OCI-LY7 (cell line): ENCODE measurements at regions not wholly inside any gene's neighbourhood (a gene's known extent, or its start where the extent isn't known, plus 50 kb on each side); places are given as distances from the start of the nearest gene placed in this dataset.

Experiments used
- EZH2phosphoT487 ChIP-seq: fragments of 200-600 bp; sonication (generic); IDR thresholded peaks from 2 replicates; pipeline ENCODE4 v1.6.1; 2018; ENCODE audit warnings: low read depth, borderline replicate concordance, mild to moderate bottlenecking, mixed run types, antibody characterized with exemption, low read length, moderate library complexity, mixed read lengths
- TF ChIP-seq, protein P1 (sequence below): fragments of 200-600 bp; sonication (generic); conservative IDR thresholded peaks from 2 replicates; pipeline ENCODE4 v1.5.1; 2014; ENCODE audit warnings: mild to moderate bottlenecking, antibody characterized with exemption, low read length, moderate library complexity, mixed read lengths

DNA sequence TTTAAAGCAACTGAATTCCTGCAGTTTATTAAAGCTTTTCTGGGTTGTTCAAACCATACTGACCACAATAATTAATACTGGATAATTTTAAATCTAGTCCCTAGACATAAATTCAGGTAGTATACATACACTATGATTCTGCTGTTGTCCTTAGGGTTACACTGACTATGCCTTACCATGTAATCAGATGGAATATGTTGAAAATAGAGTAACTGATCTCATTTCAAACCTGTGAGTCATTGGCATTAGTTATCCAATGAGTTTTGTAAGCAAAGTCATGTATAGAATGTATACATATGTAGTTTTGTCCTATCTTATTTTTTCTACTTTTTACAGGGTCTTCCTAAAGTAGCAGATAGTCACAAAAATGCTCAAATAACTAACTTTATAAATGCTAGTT lies 517.1 kb upstream of the CCDC54 start:
- TF ChIP-seq, protein P1, sequence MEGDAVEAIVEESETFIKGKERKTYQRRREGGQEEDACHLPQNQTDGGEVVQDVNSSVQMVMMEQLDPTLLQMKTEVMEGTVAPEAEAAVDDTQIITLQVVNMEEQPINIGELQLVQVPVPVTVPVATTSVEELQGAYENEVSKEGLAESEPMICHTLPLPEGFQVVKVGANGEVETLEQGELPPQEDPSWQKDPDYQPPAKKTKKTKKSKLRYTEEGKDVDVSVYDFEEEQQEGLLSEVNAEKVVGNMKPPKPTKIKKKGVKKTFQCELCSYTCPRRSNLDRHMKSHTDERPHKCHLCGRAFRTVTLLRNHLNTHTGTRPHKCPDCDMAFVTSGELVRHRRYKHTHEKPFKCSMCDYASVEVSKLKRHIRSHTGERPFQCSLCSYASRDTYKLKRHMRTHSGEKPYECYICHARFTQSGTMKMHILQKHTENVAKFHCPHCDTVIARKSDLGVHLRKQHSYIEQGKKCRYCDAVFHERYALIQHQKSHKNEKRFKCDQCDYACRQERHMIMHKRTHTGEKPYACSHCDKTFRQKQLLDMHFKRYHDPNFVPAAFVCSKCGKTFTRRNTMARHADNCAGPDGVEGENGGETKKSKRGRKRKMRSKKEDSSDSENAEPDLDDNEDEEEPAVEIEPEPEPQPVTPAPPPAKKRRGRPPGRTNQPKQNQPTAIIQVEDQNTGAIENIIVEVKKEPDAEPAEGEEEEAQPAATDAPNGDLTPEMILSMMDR: no peak
- no peak for TF ChIP-seq EZH2phosphoT487
